ENCODE measurements at regions not wholly inside any gene's neighbourhood (a gene's known extent, or its start where the extent isn't known, plus 50 kb on each side); places are given as distances from the start of the nearest gene placed in this dataset.

GRCh38 chr6:23455754-23456153 lies 670.3 kb upstream of the NRSN1 start:
- no peak overlapping the region for H3K23ac ChIP-seq (ENCODE audit: low read depth, low read length)
- H3K27me3 ChIP-seq (ENCODE audit: control insufficient read depth, insufficient read depth, low read length) = no peaks in the 10 kb centered on the region
- no CpG with 5 or more reads among the region's 2 CpGs for WGBS, 2 experiments (ENCODE audit: extremely low coverage in 2 of 2, insufficient read length in 1 of 2)
- no peak overlapping the region for H3K56ac ChIP-seq (ENCODE audit: extremely low read depth, insufficient read depth, low read length)
- no peak overlapping the region for H2BK20ac ChIP-seq (ENCODE audit: low read depth, low read length)
- no peak overlapping the region for H4K91ac ChIP-seq (ENCODE audit: insufficient read depth, low read depth, low read length)
- in situ Hi-C loops (cut with MboI; ENCODE audit: low sequenced_read_pairs) = no loop called here
- H3K9ac ChIP-seq (ENCODE audit: low read depth, low read length) = no peak overlapping the region
- H4K5ac ChIP-seq (ENCODE audit: low read depth, low read length) = no peak overlapping the region
- no peak overlapping the region for H2AK9ac ChIP-seq (replicated peaks; ENCODE audit: low read depth, low read length, poor library complexity)
- H3K4me3 ChIP-seq (ENCODE audit: insufficient read depth, low read depth, low read length) = no peak overlapping the region
- no peak overlapping the region for H2AK5ac ChIP-seq (ENCODE audit: low read depth, low read length)
- H2BK5ac ChIP-seq (ENCODE audit: low read depth, low read length, poor library complexity, severe bottlenecking) = no peak overlapping the region
- CTCF ChIA-PET = no interaction called here
- TF ChIP-seq RFX5 (IDR thresholded peaks at IDR 0.05; ENCODE audit: low read depth, low read length) (no peak), CHD1 (IDR thresholded peaks at IDR 0.05; ENCODE audit: low read depth, low read length) (no peak), RCOR1 (IDR thresholded peaks at IDR 0.05; ENCODE audit: insufficient replicate concordance, low read length) (no peak), MAFK (IDR thresholded peaks at IDR 0.05; ENCODE audit: low read depth, low read length) (no peak), FOS (IDR thresholded peaks at IDR 0.05; ENCODE audit: low read depth, low read length) (no peak), SMC3 (IDR thresholded peaks at IDR 0.05; ENCODE audit: low read depth, low read length) (no peak), MAZ (IDR thresholded peaks at IDR 0.05; ENCODE audit: borderline replicate concordance, low read depth, low read length) (no peak), POLR2A (IDR thresholded peaks at IDR 0.05; ENCODE audit: low read depth, low read length) (no peak), NFE2L2 (IDR thresholded peaks at IDR 0.05; ENCODE audit: low read depth, low read length) (no peak), MXI1 (IDR thresholded peaks at IDR 0.05; ENCODE audit: borderline replicate concordance, low read depth, low read length) (no peak), CEBPB (IDR thresholded peaks at IDR 0.05; ENCODE audit: low read depth, low read length) (no peak), RAD21 (IDR thresholded peaks at IDR 0.05; ENCODE audit: low read length) (no peak), BHLHE40 (IDR thresholded peaks at IDR 0.05; ENCODE audit: low read depth, low read length) (no peak)
- TF ChIP-seq, protein P1, sequence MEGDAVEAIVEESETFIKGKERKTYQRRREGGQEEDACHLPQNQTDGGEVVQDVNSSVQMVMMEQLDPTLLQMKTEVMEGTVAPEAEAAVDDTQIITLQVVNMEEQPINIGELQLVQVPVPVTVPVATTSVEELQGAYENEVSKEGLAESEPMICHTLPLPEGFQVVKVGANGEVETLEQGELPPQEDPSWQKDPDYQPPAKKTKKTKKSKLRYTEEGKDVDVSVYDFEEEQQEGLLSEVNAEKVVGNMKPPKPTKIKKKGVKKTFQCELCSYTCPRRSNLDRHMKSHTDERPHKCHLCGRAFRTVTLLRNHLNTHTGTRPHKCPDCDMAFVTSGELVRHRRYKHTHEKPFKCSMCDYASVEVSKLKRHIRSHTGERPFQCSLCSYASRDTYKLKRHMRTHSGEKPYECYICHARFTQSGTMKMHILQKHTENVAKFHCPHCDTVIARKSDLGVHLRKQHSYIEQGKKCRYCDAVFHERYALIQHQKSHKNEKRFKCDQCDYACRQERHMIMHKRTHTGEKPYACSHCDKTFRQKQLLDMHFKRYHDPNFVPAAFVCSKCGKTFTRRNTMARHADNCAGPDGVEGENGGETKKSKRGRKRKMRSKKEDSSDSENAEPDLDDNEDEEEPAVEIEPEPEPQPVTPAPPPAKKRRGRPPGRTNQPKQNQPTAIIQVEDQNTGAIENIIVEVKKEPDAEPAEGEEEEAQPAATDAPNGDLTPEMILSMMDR (conservative IDR thresholded peaks at IDR 0.05; ENCODE audit: low read depth, low read length) = no peak
- TF ChIP-seq, protein P2, sequence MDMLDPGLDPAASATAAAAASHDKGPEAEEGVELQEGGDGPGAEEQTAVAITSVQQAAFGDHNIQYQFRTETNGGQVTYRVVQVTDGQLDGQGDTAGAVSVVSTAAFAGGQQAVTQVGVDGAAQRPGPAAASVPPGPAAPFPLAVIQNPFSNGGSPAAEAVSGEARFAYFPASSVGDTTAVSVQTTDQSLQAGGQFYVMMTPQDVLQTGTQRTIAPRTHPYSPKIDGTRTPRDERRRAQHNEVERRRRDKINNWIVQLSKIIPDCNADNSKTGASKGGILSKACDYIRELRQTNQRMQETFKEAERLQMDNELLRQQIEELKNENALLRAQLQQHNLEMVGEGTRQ (IDR thresholded peaks at IDR 0.05; ENCODE audit: low read depth, low read length) = no peak
- POLR2A ChIA-PET (ENCODE audit: unreplicated experiment) = no interaction called here
- no peak overlapping the region for H2AFZ ChIP-seq (replicated peaks; ENCODE audit: low read length, poor library complexity)
- BruUV-seq (replicated peaks) = no TSS peak
- peaks cover 4% of the 10 kb centered on the region; the same call in 1 of the 2 replicates for H3K4me1 ChIP-seq (ENCODE audit: control insufficient read depth, insufficient read depth, low read length)
- no peak overlapping the region for H3K18ac ChIP-seq (ENCODE audit: low read depth, low read length)
- no peaks in the 10 kb centered on the region for H3K36me3 ChIP-seq (ENCODE audit: control insufficient read depth, insufficient read depth, low read length)
- H3K14ac ChIP-seq (replicated peaks; ENCODE audit: low read depth, low read length) = no peak overlapping the region
- no peak overlapping the region for H3K4ac ChIP-seq (ENCODE audit: low read depth, low read length)
- no peaks in the 10 kb centered on the region for H3K9me3 ChIP-seq (ENCODE audit: control insufficient read depth, insufficient read depth, low read length)
- ATAC-seq (ENCODE audit: low read depth) (no peak), DNase-seq (no peak)
- H3K79me1 ChIP-seq (ENCODE audit: low read depth in 1 of 2, low read length in 2 of 2) = no peaks in the 10 kb centered on the region
- dilution Hi-C loops (cut with HindIII; ENCODE audit: low sequenced_read_pairs, unreplicated experiment) = no loop called here
- intact Hi-C loops (cut with micrococcal nuclease) = no loop called here
- H2BK15ac ChIP-seq (ENCODE audit: low read depth, low read length) = no peak overlapping the region
- H3K27ac ChIP-seq (ENCODE audit: insufficient read depth, low read length) = no peak overlapping the region
- no peaks in the 10 kb centered on the region for H3K9me1 ChIP-seq (ENCODE audit: insufficient read depth, low read length)
- no peaks in the 10 kb centered on the region for H4K20me1 ChIP-seq (ENCODE audit: insufficient read depth, low read length)
- H2BK120ac ChIP-seq (ENCODE audit: low read depth, low read length) = no peak overlapping the region
- no peak overlapping the region for H3K4me2 ChIP-seq (ENCODE audit: low read depth, low read length)
- H4K8ac ChIP-seq (ENCODE audit: low read depth in 2 of 2, low read length in 2 of 2) = no peak overlapping the region
